ENCODE measurements at regions not wholly inside any gene's neighbourhood (a gene's known extent, or its start where the extent isn't known, plus 50 kb on each side); places are given as distances from the start of the nearest gene placed in this dataset.

GRCh38 chr12:127943481-127944210, 323.3 kb upstream of the TMEM132C start:
- H4K20me1 ChIP-seq (ENCODE audit: control insufficient read depth, insufficient read depth) = no peaks in the 10 kb centered on the region
- H2AFZ ChIP-seq (ENCODE audit: control insufficient read depth, low read depth, low read length) = no peak overlapping the region
- H3K4me1 ChIP-seq (ENCODE audit: control insufficient read depth, insufficient read depth, low read length) = no peaks in the 10 kb centered on the region
- CTCF ChIA-PET = no interaction called here
- intact Hi-C loops (cut with micrococcal nuclease; ENCODE audit: unreplicated experiment) (no loop called here), in situ Hi-C loops (cut with MboI) (no loop called here)
- no peaks in the 10 kb centered on the region for H3K27me3 ChIP-seq (replicated peaks in 1 of 2; ENCODE audit: control insufficient read depth in 2 of 2, insufficient read depth in 2 of 2, low read length in 1 of 2)
- ATAC-seq (no peak), DNase-seq (ENCODE audit: low read depth, low spot score) (no peak), FAIRE-seq (no peak)
- H3K9ac ChIP-seq (ENCODE audit: control insufficient read depth, insufficient read depth, low read length) = no peak overlapping the region
- WGBS (ENCODE audit: insufficient coverage, insufficient replicate concordance, low lambda C conversion rate, missing lambda C conversion rate) = 3% methylated on average over 10 of the region's 10 CpGs
- H3K4me2 ChIP-seq (ENCODE audit: control insufficient read depth, insufficient read depth) = no peak overlapping the region
- no peaks in the 10 kb centered on the region for H3K36me3 ChIP-seq (ENCODE audit: control insufficient read depth in 2 of 2, insufficient read depth in 2 of 2, low read length in 1 of 2)
- no TSS peak for BruUV-seq (replicated peaks)
- no peaks in the 10 kb centered on the region for H3K9me3 ChIP-seq (replicated peaks; ENCODE audit: control insufficient read depth, insufficient read depth, low read length)
- RAD21 ChIA-PET (ENCODE audit: unreplicated experiment) = no interaction called here
- no peak overlapping the region for H3K27ac ChIP-seq (ENCODE audit: control insufficient read depth, insufficient read depth)
- no peak overlapping the region for H3K4me3 ChIP-seq
- SMC1A ChIA-PET (ENCODE audit: uncharacterized antibody, unreplicated experiment) = no interaction called here
- POLR2A ChIA-PET = no interaction called here
- no peaks in the 10 kb centered on the region for H3K79me2 ChIP-seq (ENCODE audit: control insufficient read depth, insufficient read depth, low read length)
- TF ChIP-seq HDAC2 (IDR thresholded peaks at IDR 0.05) (no peak), IRF4 (IDR thresholded peaks at IDR 0.05; ENCODE audit: low read depth, low read length) (no peak), MTA3 (IDR thresholded peaks at IDR 0.05; ENCODE audit: borderline replicate concordance, low read length) (no peak), SREBF2 (IDR thresholded peaks at IDR 0.05; ENCODE audit: low read length) (no peak), ESRRA (IDR thresholded peaks at IDR 0.05; ENCODE audit: low read length) (no peak), ZNF24 (IDR thresholded peaks at IDR 0.05) (no peak), RELA (IDR thresholded peaks at IDR 0.05; ENCODE audit: borderline replicate concordance, partially characterized antibody) (no peak), CREM (IDR thresholded peaks at IDR 0.05; ENCODE audit: low read depth) (no peak), REST (IDR thresholded peaks at IDR 0.05; ENCODE audit: low read depth, low read length) (no peak)
- TF ChIP-seq, protein P1, sequence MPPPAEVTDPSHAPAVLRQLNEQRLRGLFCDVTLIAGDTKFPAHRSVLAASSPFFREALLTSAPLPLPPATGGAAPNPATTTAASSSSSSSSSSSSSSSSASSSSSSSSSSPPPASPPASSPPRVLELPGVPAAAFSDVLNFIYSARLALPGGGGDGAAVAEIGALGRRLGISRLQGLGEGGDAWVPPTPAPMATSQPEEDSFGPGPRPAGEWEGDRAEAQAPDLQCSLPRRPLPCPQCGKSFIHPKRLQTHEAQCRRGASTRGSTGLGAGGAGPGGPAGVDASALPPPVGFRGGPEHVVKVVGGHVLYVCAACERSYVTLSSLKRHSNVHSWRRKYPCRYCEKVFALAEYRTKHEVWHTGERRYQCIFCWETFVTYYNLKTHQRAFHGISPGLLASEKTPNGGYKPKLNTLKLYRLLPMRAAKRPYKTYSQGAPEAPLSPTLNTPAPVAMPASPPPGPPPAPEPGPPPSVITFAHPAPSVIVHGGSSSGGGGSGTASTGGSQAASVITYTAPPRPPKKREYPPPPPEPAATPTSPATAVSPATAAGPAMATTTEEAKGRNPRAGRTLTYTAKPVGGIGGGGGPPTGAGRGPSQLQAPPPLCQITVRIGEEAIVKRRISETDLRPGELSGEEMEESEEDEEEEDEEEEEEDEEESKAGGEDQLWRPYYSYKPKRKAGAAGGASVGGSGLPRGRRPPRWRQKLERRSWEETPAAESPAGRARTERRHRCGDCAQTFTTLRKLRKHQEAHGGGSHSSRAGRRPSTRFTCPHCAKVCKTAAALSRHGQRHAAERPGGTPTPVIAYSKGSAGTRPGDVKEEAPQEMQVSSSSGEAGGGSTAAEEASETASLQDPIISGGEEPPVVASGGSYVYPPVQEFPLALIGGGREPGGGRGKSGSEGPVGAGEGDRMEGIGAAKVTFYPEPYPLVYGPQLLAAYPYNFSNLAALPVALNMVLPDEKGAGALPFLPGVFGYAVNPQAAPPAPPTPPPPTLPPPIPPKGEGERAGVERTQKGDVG (CRISPR knock-in tag; IDR thresholded peaks at IDR 0.05) = no peak
- TF ChIP-seq, protein P2, sequence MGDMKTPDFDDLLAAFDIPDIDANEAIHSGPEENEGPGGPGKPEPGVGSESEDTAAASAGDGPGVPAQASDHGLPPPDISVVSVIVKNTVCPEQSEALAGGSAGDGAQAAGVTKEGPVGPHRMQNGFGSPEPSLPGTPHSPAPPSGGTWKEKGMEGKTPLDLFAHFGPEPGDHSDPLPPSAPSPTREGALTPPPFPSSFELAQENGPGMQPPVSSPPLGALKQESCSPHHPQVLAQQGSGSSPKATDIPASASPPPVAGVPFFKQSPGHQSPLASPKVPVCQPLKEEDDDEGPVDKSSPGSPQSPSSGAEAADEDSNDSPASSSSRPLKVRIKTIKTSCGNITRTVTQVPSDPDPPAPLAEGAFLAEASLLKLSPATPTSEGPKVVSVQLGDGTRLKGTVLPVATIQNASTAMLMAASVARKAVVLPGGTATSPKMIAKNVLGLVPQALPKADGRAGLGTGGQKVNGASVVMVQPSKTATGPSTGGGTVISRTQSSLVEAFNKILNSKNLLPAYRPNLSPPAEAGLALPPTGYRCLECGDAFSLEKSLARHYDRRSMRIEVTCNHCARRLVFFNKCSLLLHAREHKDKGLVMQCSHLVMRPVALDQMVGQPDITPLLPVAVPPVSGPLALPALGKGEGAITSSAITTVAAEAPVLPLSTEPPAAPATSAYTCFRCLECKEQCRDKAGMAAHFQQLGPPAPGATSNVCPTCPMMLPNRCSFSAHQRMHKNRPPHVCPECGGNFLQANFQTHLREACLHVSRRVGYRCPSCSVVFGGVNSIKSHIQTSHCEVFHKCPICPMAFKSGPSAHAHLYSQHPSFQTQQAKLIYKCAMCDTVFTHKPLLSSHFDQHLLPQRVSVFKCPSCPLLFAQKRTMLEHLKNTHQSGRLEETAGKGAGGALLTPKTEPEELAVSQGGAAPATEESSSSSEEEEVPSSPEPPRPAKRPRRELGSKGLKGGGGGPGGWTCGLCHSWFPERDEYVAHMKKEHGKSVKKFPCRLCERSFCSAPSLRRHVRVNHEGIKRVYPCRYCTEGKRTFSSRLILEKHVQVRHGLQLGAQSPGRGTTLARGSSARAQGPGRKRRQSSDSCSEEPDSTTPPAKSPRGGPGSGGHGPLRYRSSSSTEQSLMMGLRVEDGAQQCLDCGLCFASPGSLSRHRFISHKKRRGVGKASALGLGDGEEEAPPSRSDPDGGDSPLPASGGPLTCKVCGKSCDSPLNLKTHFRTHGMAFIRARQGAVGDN (IDR thresholded peaks at IDR 0.05) = no peak
